ENCODE measurements at regions not wholly inside any gene's neighbourhood (a gene's known extent, or its start where the extent isn't known, plus 50 kb on each side); places are given as distances from the start of the nearest gene placed in this dataset.

- no peak overlapping the region for H3K4me3 ChIP-seq (ENCODE audit: low read depth, low read length)
- DNase-seq (ENCODE audit: low read depth): no peak
- TF ChIP-seq CTCF (IDR thresholded peaks at IDR 0.05; ENCODE audit: low read depth, low read length): no peak
- no peak for TF ChIP-seq MYC (IDR thresholded peaks at IDR 0.05; ENCODE audit: low read depth, low read length)
- TF ChIP-seq POLR2A (IDR thresholded peaks at IDR 0.05; ENCODE audit: extremely low read depth, insufficient read length): no peak
- TF ChIP-seq MAX (IDR thresholded peaks at IDR 0.05; ENCODE audit: low read depth, low read length): no peak
Observed at GRCh38 chr3:159112724-159113123, 310.9 kb downstream of the MFSD1 start.

- no peak for DNase-seq (ENCODE audit: low read depth)
- no peak for TF ChIP-seq MAX (IDR thresholded peaks at IDR 0.05; ENCODE audit: low read depth, low read length)
- no peak for TF ChIP-seq MYC (IDR thresholded peaks at IDR 0.05; ENCODE audit: low read depth, low read length)
- TF ChIP-seq POLR2A (IDR thresholded peaks at IDR 0.05; ENCODE audit: extremely low read depth, insufficient read length): no peak
- TF ChIP-seq CTCF (IDR thresholded peaks at IDR 0.05; ENCODE audit: low read depth, low read length): no peak
- no peak overlapping the region for H3K4me3 ChIP-seq (ENCODE audit: low read depth, low read length)
Observed at GRCh38 chr3:159113221-159113875, 311.5 kb downstream of the MFSD1 start.

GRCh38 chr3:159114582-159114981 lies 312.7 kb downstream of the MFSD1 start:
- no peak for DNase-seq (ENCODE audit: low read depth)
- no peak overlapping the region for H3K4me3 ChIP-seq (ENCODE audit: low read depth, low read length)
- TF ChIP-seq CTCF (IDR thresholded peaks at IDR 0.05; ENCODE audit: low read depth, low read length) (no peak), MYC (IDR thresholded peaks at IDR 0.05; ENCODE audit: low read depth, low read length) (no peak), POLR2A (IDR thresholded peaks at IDR 0.05; ENCODE audit: extremely low read depth, insufficient read length) (no peak), MAX (IDR thresholded peaks at IDR 0.05; ENCODE audit: low read depth, low read length) (no peak)

GRCh38 chr3:159123877-159124276 lies 322.0 kb downstream of the MFSD1 start:
- no peak overlapping the region for H3K4me3 ChIP-seq (ENCODE audit: low read depth, low read length)
- TF ChIP-seq MAX (IDR thresholded peaks at IDR 0.05; ENCODE audit: low read depth, low read length) (no peak), MYC (IDR thresholded peaks at IDR 0.05; ENCODE audit: low read depth, low read length) (no peak), POLR2A (IDR thresholded peaks at IDR 0.05; ENCODE audit: extremely low read depth, insufficient read length) (no peak)
- DNase-seq (ENCODE audit: low read depth): no peak

- no peak overlapping the region for H3K4me3 ChIP-seq (ENCODE audit: low read depth, low read length)
- DNase-seq (ENCODE audit: low read depth): no peak
- TF ChIP-seq POLR2A (IDR thresholded peaks at IDR 0.05; ENCODE audit: extremely low read depth, insufficient read length): no peak
- TF ChIP-seq CTCF (IDR thresholded peaks at IDR 0.05; ENCODE audit: low read depth, low read length): no peak
- no peak for TF ChIP-seq MYC (IDR thresholded peaks at IDR 0.05; ENCODE audit: low read depth, low read length)
- TF ChIP-seq MAX (IDR thresholded peaks at IDR 0.05; ENCODE audit: low read depth, low read length): no peak
Observed at GRCh38 chr3:159126261-159127020, 324.6 kb downstream of the MFSD1 start.

GRCh38 chr3:159127021-159127392 lies 325.2 kb downstream of the MFSD1 start:
- DNase-seq (ENCODE audit: low read depth): no peak
- TF ChIP-seq MYC (IDR thresholded peaks at IDR 0.05; ENCODE audit: low read depth, low read length) (no peak), CTCF (IDR thresholded peaks at IDR 0.05; ENCODE audit: low read depth, low read length) (no peak), POLR2A (IDR thresholded peaks at IDR 0.05; ENCODE audit: extremely low read depth, insufficient read length) (no peak)
- no peak overlapping the region for H3K4me3 ChIP-seq (ENCODE audit: low read depth, low read length)

Measured in NB4 (cell line).